Activated naive CD8-positive, alpha-beta T cell treated with anti-CD3 and anti-CD28 coated beads, Interleukin-2, amount 50 U/mL, for 24 hours (primary cell): ENCODE measurements at regions not wholly inside any gene's neighbourhood (a gene's known extent, or its start where the extent isn't known, plus 50 kb on each side); places are given as distances from the start of the nearest gene placed in this dataset.
"Not testable (repeated sequence)": the region's sequence is repeated elsewhere in the genome, so short reads cannot be mapped to it uniquely, and the experiment has no call there.

ENCODE experiments used
- ATAC-seq: fragments of 150-1000 bp; cut with Tn5 transposase; one replicate; pipeline ENCODE4 v1.10.0; 2021
- DNase-seq: peaks from one replicate; pipeline ENCODE4 v3.0.0; 2021
- H3K27ac Mint-ChIP-seq: one replicate; pipeline ENCODE4 v1.8.0; 2021; ENCODE audit warnings: mild to moderate bottlenecking, mixed read lengths
- H3K27me3 Mint-ChIP-seq: one replicate; pipeline ENCODE4 v1.8.0; 2021; ENCODE audit warnings: mixed read lengths
- H3K36me3 Mint-ChIP-seq: one replicate; pipeline ENCODE4 v1.8.0; 2021; ENCODE audit warnings: low read depth, mixed read lengths
- H3K4me1 Mint-ChIP-seq: one replicate; pipeline ENCODE4 v1.8.0; 2021; ENCODE audit warnings: mixed read lengths
- H3K4me3 Mint-ChIP-seq: one replicate; pipeline ENCODE4 v1.8.0; 2021; ENCODE audit warnings: mild to moderate bottlenecking, moderate library complexity, mixed read lengths
- H3K9me3 Mint-ChIP-seq: one replicate; pipeline ENCODE4 v1.8.0; 2021; ENCODE audit warnings: mixed read lengths

DNA sequence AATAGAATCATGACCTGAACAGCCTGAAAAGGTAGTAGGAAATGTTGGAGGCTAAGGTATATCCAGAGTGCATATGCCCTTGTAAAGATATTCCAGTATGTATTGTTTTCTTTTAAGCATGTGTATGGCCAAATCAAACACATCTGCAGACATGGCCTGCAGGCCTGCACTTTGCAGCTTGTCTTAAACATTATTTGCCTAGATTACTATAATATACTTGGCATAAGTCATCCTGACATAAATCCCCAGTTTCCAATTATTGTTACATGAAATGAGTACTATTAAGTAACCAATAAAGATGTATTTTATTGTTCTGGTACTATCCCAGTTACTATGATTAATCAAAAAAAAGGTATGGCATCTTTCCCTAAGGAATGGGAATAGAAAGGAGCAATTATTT, 169.1 kb upstream of the PTBP2 start:
- H3K27me3 Mint-ChIP-seq: no peaks in the 10 kb centered on the region
- no peaks in the 10 kb centered on the region for H3K9me3 Mint-ChIP-seq
- DNase-seq: no peak
- no peaks in the 10 kb centered on the region for H3K36me3 Mint-ChIP-seq
- H3K4me3 Mint-ChIP-seq: no peak overlapping the region
- no peak overlapping the region for H3K27ac Mint-ChIP-seq
- no peaks in the 10 kb centered on the region for H3K4me1 Mint-ChIP-seq
- no peak for ATAC-seq

DNA sequence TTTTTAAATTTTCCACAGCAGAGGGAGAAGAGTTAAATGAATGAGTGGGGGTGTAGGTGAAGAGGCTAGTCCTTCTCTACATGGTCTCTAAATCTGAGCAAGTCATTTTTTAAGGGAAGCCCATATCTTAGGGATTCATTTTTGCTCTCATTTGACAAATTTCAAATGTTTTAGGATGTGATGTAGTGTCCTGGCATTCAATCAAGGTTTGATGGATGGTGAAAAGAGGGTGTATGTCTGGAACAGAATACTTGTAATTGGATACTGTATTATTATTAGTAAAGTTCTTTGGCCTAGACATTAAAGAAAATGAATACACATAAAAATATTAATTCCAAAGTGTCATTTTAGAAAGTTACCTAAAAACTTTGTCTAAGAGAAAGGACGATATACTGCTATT, 167.8 kb upstream of the PTBP2 start:
- Mint-ChIP-seq H3K4me3 (no peak overlapping the region), H3K27ac (no peak overlapping the region), H3K27me3 (peaks cover 2% of the 10 kb centered on the region), H3K4me1 (no peaks in the 10 kb centered on the region), H3K36me3 (no peaks in the 10 kb centered on the region), H3K9me3 (no peaks in the 10 kb centered on the region)
- ATAC-seq (no peak), DNase-seq (no peak)

DNA sequence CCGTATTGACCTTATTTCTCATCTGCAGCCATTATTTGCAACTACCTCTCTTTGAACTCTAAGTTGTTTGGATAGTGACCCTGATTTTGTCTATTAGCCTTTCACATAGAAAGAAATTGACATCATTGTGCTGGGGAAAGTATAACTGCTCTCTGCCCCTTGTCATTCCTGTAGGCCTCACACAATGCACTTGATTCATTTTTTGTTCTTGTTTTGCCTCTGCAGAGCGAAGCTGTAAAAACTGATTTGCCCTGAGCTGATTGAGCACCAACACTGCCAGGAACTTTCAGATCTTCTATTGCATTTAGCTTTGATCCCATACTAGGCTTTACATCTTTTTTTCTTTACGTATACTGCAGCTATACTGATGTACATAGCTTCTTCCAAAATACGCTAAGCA, 167.2 kb upstream of the PTBP2 start:
- no peak for DNase-seq
- H3K9me3 Mint-ChIP-seq: no peaks in the 10 kb centered on the region
- H3K36me3 Mint-ChIP-seq: no peaks in the 10 kb centered on the region
- H3K27me3 Mint-ChIP-seq: peaks cover 2% of the 10 kb centered on the region
- no peak for ATAC-seq
- H3K4me1 Mint-ChIP-seq: no peaks in the 10 kb centered on the region
- H3K4me3 Mint-ChIP-seq: no peak overlapping the region
- no peak overlapping the region for H3K27ac Mint-ChIP-seq

DNA sequence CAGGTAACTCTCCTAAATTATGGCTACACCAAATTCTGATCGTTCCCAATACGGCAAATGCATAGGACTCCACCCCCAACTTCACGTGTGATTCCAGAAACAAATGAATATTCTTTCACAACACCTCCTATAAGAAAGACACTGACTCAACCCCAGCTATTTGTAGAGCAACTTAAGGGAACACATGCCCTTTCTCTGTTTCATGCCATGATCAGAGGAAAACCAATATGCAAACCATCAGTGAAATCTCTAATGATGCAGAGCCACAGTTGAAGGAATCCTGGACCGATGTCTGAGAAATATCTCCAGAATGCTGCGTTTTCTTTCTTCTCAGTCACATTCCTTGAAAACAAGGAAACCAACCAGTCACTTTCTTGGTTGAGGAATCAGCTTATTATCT, 164.2 kb upstream of the PTBP2 start:
- H3K36me3 Mint-ChIP-seq: no peaks in the 10 kb centered on the region
- H3K4me3 Mint-ChIP-seq: no peak overlapping the region
- H3K9me3 Mint-ChIP-seq: no peaks in the 10 kb centered on the region
- H3K27ac Mint-ChIP-seq: no peak overlapping the region
- no peak for DNase-seq
- H3K4me1 Mint-ChIP-seq: no peaks in the 10 kb centered on the region
- H3K27me3 Mint-ChIP-seq: peaks cover 2% of the 10 kb centered on the region
- no peak for ATAC-seq

DNA sequence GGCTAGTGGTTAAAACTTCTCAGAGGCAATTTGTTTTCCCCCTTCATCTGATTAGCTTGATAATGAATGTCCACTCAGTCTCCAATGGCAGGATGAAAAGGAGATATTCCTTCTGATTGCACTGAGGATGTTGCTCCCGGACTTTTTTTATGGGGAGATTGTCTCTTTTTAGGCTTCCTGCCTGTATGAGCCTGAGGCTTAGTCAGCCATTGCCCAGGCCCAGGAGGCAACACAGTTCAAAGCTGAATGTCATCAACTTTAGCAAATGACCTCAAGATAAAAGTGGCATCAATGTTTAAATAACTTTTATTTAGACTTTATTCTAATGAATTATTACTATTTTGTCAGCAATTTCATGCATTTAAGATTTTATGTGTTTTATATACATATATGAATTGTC, 162.9 kb upstream of the PTBP2 start:
- Mint-ChIP-seq H3K36me3 (no peaks in the 10 kb centered on the region), H3K4me1 (no peaks in the 10 kb centered on the region), H3K27me3 (peaks cover 2% of the 10 kb centered on the region), H3K9me3 (no peaks in the 10 kb centered on the region), H3K27ac (no peak overlapping the region), H3K4me3 (no peak overlapping the region)
- DNase-seq (no peak), ATAC-seq (no peak)

DNA sequence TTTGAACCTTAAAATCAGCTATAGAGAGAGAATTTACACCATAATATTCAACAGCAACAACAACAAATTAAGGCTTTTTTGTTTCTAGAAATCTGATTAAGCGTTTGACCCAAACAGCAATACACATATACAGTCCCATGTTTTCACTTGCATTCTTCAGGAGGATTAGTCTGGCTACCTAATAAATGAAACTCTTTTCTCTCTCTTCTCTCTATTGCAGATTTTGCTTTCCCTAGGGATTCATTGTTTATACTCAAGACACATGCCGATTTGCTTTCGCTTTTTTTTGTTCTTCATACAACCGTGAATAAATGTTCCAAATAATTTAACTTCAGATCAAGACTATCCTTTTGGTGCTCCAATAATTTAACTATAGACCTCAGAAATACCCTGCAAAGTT, 162.4 kb upstream of the PTBP2 start:
- Mint-ChIP-seq H3K36me3 (no peaks in the 10 kb centered on the region), H3K9me3 (no peaks in the 10 kb centered on the region), H3K4me1 (no peaks in the 10 kb centered on the region), H3K4me3 (no peak overlapping the region), H3K27me3 (peaks cover 4% of the 10 kb centered on the region), H3K27ac (no peak overlapping the region)
- DNase-seq (no peak), ATAC-seq (no peak)

DNA sequence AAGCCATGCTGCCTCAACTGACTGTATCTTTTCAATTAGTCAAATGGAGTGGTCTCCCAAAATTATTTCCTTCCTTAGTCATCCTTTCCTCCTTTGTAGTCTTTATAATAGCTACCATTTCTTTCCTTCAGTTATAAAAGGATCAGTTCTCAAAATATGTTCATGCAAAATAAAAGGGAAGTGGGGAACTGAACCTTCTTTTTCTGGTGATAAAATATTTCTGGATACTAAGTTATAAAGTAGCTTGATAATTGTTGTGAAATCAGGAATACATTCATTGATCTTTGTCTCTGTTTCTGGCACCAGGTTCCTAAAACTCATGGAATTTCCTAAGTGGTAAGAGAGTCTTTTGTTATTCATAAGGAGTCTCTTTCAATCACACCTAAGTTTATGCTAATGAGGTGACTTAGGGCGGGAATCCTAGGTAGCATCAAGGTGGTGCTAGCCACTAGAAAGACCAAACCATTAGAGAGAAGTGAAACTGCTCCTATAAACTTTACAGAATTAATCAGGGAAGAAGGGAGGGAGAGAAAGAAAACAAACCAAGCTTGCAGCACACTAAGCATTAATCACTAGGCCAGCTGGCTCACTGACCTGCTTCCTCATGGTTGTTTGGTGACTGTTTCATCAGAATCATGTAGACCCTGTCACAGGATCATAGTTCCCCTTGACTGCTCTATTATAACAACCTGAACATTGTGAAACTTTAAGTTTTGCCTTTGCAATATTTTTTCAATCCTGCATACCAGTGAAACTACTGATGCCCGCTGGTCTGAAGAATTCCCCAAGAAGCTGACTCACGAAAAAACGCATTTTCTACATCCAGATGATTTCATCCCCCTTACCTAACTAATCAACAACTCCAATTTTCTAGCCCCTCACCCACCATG, 161.6 kb upstream of the PTBP2 start:
- H3K27me3 Mint-ChIP-seq: peaks cover 4% of the 10 kb centered on the region
- no peaks in the 10 kb centered on the region for H3K36me3 Mint-ChIP-seq
- no peak overlapping the region for H3K27ac Mint-ChIP-seq
- no peak overlapping the region for H3K4me3 Mint-ChIP-seq
- DNase-seq (no peak), ATAC-seq (no peak)
- no peaks in the 10 kb centered on the region for H3K9me3 Mint-ChIP-seq
- no peaks in the 10 kb centered on the region for H3K4me1 Mint-ChIP-seq

DNA sequence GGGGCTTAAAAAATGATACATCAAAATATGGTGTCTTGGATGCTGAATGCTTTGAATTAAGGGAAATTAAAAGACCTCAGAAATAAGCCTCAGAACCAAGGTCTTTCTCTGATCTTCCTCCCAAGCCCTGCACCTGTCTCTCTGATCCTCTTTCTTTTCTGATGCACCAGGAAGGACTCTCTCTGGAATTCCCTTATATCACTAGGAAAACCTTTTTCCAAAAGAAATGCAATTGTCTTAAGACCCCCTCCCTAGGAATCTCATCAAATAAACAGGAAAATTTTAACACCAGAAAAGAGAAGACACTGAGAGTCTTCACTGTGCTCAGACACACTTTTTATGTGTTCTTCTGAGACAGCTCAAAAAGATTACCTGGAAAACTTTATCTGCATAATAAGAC, 159.5 kb upstream of the PTBP2 start:
- no peaks in the 10 kb centered on the region for H3K9me3 Mint-ChIP-seq
- H3K27ac Mint-ChIP-seq: no peak overlapping the region
- ATAC-seq: no peak
- H3K36me3 Mint-ChIP-seq: no peaks in the 10 kb centered on the region
- H3K4me3 Mint-ChIP-seq: no peak overlapping the region
- peaks cover 4% of the 10 kb centered on the region for H3K27me3 Mint-ChIP-seq
- H3K4me1 Mint-ChIP-seq: no peaks in the 10 kb centered on the region
- no peak for DNase-seq

DNA sequence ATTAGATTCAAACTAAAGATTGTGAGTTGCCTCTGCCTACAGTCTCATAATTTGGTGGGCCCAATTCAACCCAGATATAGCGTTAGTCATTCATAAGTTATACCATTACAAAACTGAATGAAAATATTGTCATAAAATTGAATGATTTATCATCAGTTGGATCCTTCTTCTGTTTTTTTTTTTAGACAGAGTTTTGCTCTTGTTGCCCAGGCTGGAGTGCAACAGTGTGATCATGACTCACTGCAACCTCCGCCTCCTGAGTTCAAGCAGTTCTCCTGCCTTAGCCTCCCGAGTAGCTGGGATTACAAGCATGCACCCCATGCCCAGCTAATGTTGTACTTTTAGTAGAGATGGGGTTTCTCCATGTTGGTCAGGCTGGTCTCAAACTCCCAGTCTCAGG, 157.2 kb upstream of the PTBP2 start:
- not testable (repeated sequence) for H3K4me3 Mint-ChIP-seq, H3K27ac Mint-ChIP-seq, H3K27me3 Mint-ChIP-seq, H3K4me1 Mint-ChIP-seq, H3K36me3 Mint-ChIP-seq, H3K9me3 Mint-ChIP-seq, ATAC-seq, DNase-seq

DNA sequence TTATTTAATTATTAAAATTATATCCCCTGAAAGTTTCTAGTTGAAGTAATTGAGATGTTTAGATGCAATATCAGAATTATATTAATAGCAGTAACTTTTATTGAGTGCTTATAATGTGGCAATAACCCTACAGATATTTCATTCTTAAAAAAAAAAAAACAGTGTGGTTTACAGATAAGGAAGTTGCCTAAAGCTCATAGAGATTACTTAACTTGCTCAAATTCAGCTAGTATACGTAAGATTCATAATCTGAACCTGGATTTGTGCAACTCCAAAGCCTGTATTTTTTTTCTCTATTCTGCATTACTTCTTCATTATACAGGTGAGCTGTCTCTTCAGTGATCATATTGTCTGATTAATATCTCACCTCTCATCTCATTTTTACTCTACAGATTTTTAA, 156.0 kb upstream of the PTBP2 start:
- Mint-ChIP-seq H3K36me3 (no peaks in the 10 kb centered on the region), H3K27me3 (peaks cover 2% of the 10 kb centered on the region), H3K4me1 (no peaks in the 10 kb centered on the region), H3K9me3 (no peaks in the 10 kb centered on the region), H3K27ac (no peak overlapping the region), H3K4me3 (no peak overlapping the region)
- DNase-seq (no peak), ATAC-seq (no peak)

DNA sequence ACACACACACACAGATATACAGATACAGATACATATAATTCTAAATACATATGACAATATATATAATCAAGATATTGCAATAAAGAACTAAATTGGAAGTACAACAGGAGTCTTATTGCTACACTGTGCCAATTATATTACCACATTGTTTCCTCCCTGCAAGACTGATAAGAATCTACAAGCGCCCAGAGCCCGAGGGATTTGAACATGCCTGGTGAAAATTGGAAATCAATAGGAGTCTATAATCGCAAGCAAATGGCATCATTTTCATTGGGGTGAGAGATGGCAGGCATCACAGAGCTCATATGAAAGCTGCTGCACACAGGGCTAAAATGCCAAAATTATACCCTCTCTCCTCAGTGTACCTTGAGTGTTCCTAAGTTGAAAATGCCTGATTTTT, 152.9 kb upstream of the PTBP2 start:
- H3K9me3 Mint-ChIP-seq: no peaks in the 10 kb centered on the region
- DNase-seq: no peak
- H3K36me3 Mint-ChIP-seq: no peaks in the 10 kb centered on the region
- no peak overlapping the region for H3K4me3 Mint-ChIP-seq
- no peak overlapping the region for H3K27ac Mint-ChIP-seq
- no peaks in the 10 kb centered on the region for H3K4me1 Mint-ChIP-seq
- H3K27me3 Mint-ChIP-seq: peaks cover 6% of the 10 kb centered on the region
- no peak for ATAC-seq

DNA sequence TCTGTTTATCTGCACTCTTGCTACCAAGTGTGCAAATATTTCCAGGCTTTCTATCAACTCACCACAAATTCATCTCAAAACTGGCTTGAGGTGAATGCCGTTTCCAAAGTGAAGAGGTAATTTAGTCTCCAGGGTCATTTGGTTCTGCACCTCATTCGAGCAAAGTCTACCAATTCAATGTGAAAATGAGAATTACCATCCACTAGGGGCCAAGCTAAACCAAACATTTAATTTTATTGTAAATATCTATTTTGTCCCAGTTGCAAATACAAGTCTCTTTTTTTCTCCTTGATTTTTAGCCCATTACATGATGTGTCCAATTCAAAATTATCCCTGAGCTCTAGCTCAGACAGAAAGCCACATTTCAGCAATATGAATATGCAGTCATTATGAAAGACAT, 152.3 kb upstream of the PTBP2 start:
- ATAC-seq (no peak), DNase-seq (no peak)
- H3K27ac Mint-ChIP-seq: no peak overlapping the region
- peaks cover 4% of the 10 kb centered on the region for H3K27me3 Mint-ChIP-seq
- no peaks in the 10 kb centered on the region for H3K36me3 Mint-ChIP-seq
- no peak overlapping the region for H3K4me3 Mint-ChIP-seq
- no peaks in the 10 kb centered on the region for H3K9me3 Mint-ChIP-seq
- no peaks in the 10 kb centered on the region for H3K4me1 Mint-ChIP-seq

DNA sequence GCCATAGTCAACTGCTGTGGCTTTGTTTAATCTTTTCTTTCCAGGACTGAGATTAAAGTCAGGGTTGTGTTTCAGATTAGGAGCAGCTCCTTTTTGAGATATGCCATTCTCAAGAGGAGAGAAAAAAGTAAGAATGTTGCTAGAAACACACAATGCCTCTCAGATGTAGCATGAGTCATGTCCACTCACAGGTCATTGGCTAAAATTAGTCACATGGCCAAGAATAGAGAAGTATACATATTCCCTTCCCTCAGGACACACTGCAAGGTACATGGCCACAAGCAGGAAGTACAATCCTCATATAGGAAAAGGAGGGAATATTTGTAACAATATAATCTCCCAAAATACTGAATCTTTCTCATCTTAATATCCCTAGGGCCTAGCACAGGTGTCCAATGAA, 141.9 kb upstream of the PTBP2 start:
- Mint-ChIP-seq H3K36me3 (no peaks in the 10 kb centered on the region), H3K27me3 (no peaks in the 10 kb centered on the region), H3K9me3 (no peaks in the 10 kb centered on the region), H3K4me3 (no peak overlapping the region), H3K27ac (no peak overlapping the region), H3K4me1 (no peaks in the 10 kb centered on the region)
- no peak for DNase-seq
- no peak for ATAC-seq

DNA sequence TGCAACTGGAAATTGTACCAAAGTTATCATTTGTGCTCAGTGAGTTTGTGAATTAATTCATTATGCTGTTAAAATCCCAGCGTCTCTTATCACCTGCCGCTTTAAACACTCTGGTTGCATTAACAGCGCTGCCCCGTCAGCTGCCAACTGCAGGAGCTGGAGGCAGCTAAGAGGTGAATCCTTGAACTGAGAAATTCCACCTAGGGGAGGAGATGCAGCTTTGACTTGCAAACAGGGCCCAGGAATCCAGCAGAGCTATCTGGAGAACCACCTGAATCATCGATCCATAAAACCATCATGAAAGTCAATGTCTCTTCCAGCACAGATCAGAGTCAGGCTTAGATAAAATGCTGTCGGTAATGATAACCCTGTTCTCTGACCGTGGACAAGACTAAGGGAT, 140.7 kb upstream of the PTBP2 start:
- Mint-ChIP-seq H3K27me3 (no peaks in the 10 kb centered on the region), H3K4me1 (no peaks in the 10 kb centered on the region), H3K9me3 (no peaks in the 10 kb centered on the region), H3K36me3 (no peaks in the 10 kb centered on the region), H3K27ac (no peak overlapping the region), H3K4me3 (no peak overlapping the region)
- DNase-seq (no peak), ATAC-seq (no peak)

DNA sequence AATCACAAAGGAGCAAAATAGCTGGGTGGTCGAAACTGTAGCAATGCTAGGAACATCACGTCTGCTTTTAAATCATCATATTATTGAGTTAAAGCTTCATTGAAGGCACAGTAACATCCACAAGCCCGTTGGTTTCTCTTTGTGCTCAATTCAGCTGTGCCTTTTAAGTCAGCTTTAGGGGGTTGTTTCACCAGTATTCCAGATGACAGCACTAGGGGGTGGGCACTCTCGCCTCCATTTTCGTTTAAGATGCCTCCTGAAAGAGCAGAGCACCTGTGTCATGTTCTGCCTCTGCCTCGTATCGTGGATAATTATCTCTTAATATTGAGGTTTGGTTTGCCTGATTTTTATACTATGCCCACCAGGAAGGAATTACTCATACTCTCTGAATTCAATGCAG, 139.8 kb upstream of the PTBP2 start:
- Mint-ChIP-seq H3K4me3 (no peak overlapping the region), H3K27me3 (no peaks in the 10 kb centered on the region), H3K4me1 (no peaks in the 10 kb centered on the region), H3K36me3 (no peaks in the 10 kb centered on the region), H3K27ac (no peak overlapping the region), H3K9me3 (no peaks in the 10 kb centered on the region)
- no peak for DNase-seq
- ATAC-seq: no peak

DNA sequence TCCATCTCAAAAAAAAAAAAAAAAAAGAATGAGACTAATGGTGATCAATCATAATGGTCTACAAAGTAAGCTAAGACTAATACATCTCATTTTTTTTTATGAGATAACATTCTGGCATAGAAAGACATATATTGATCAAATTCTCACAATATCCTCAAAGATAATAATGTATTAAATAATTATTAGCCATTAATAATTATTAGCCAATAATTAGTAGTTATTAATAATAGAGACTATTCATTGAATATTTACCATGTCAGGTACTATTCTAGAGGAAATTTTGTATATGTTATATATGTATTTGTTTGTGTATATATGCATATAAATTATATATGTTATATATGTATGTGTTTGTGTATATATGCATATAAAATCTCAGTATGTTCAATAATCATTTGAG, 137.7 kb upstream of the PTBP2 start:
- no peaks in the 10 kb centered on the region for H3K27me3 Mint-ChIP-seq
- no peaks in the 10 kb centered on the region for H3K9me3 Mint-ChIP-seq
- H3K4me1 Mint-ChIP-seq: no peaks in the 10 kb centered on the region
- ATAC-seq (no peak), DNase-seq (no peak)
- H3K27ac Mint-ChIP-seq: no peak overlapping the region
- no peak overlapping the region for H3K4me3 Mint-ChIP-seq
- no peaks in the 10 kb centered on the region for H3K36me3 Mint-ChIP-seq
